GM23338 (cell line): ENCODE measurements at regions not wholly inside any gene's neighbourhood (a gene's known extent, or its start where the extent isn't known, plus 50 kb on each side); places are given as distances from the start of the nearest gene placed in this dataset.

Experiments used
- ATAC-seq: fragments of 200-7000 bp; cut with Tn5 transposase; 3 replicates; pipeline ENCODE4 v1.9.1; 2020
- DNase-seq: peaks from one replicate; pipeline ENCODE4 v3.0.0-alpha.2; 2015; ENCODE audit warnings: low spot score
- H2AFZ ChIP-seq: fragments of 200-600 bp; sonication (generic); 2 replicates; pipeline ENCODE4 v1.8.0; 2016; ENCODE audit warnings: antibody characterized with exemption, mild to moderate bottlenecking, moderate library complexity
- H3F3A ChIP-seq: fragments of 200-600 bp; sonication (generic); replicated peaks from 2 replicates; pipeline ENCODE4 v1.8.0; 2017; ENCODE audit warnings: antibody characterized with exemption, mixed run types, low read depth
- H3K27ac ChIP-seq: fragments of 200-600 bp; sonication (generic); 2 replicates; pipeline ENCODE4 v1.6.1; 2016; ENCODE audit warnings: low read depth
- H3K27me3 ChIP-seq: fragments of 200-600 bp; sonication (generic); 2 replicates; pipeline ENCODE4 v1.8.0; 2016; ENCODE audit warnings: mild to moderate bottlenecking, mixed run types, moderate library complexity; ENCODE audit not compliant: insufficient read depth
- H3K36me3 ChIP-seq: fragments of 200-600 bp; sonication (generic); 2 replicates; pipeline ENCODE4 v1.8.0; 2016; ENCODE audit warnings: mild to moderate bottlenecking; ENCODE audit not compliant: insufficient read depth
- H3K4me1 ChIP-seq: fragments of 200-600 bp; sonication (generic); 2 replicates; pipeline ENCODE4 v1.8.0; 2016; ENCODE audit warnings: mild to moderate bottlenecking, moderate library complexity; ENCODE audit not compliant: insufficient read depth
- H3K4me2 ChIP-seq: fragments of 200-600 bp; sonication (generic); 2 replicates; pipeline ENCODE4 v1.7.1; 2017; ENCODE audit warnings: mixed run types
- H3K4me3 ChIP-seq: fragments of 200-600 bp; sonication (generic); 2 replicates; pipeline ENCODE4 v1.6.1; 2016; ENCODE audit warnings: mixed run types
- H3K79me2 ChIP-seq: fragments of 200-600 bp; sonication (generic); replicated peaks from 2 replicates; pipeline ENCODE4 v1.8.0; 2017; ENCODE audit warnings: mild to moderate bottlenecking; ENCODE audit not compliant: insufficient read depth
- H3K9me2 ChIP-seq: fragments of 200-600 bp; sonication (generic); 2 replicates; pipeline ENCODE4 v1.8.0; 2017; ENCODE audit not compliant: insufficient read depth
- H4K20me1 ChIP-seq: fragments of 200-600 bp; sonication (generic); replicated peaks from 2 replicates; pipeline ENCODE4 v1.8.0; 2017; ENCODE audit warnings: mild to moderate bottlenecking; ENCODE audit not compliant: insufficient read depth
- H3K27ac Mint-ChIP-seq: 2 replicates; pipeline ENCODE4 v1.8.0; 2020; ENCODE audit warnings: inconsistent platforms, mild to moderate bottlenecking, moderate library complexity, mixed read lengths
- H3K27me3 Mint-ChIP-seq: 3 replicates; pipeline ENCODE4 v1.8.0; 2022; ENCODE audit warnings: low read depth, mild to moderate bottlenecking, moderate library complexity, mixed read lengths, inconsistent platforms; ENCODE audit not compliant: insufficient read depth, poor library complexity
- H3K36me3 Mint-ChIP-seq: 3 replicates; pipeline ENCODE4 v1.8.0; 2021; ENCODE audit warnings: low read depth, mild to moderate bottlenecking, inconsistent platforms, moderate library complexity, mixed read lengths
- H3K4me1 Mint-ChIP-seq: 3 replicates; pipeline ENCODE4 v1.8.0; 2020; ENCODE audit warnings: mild to moderate bottlenecking, inconsistent platforms, mixed read lengths
- H3K4me3 Mint-ChIP-seq: 3 replicates; pipeline ENCODE4 v1.8.0; 2021; ENCODE audit warnings: moderate library complexity, mild to moderate bottlenecking, inconsistent platforms, mixed read lengths
- H3K9me3 Mint-ChIP-seq: 3 replicates; pipeline ENCODE4 v1.8.0; 2020; ENCODE audit warnings: moderate library complexity, mild to moderate bottlenecking, inconsistent platforms, mixed read lengths
- CREB1 ChIP-seq: fragments of 250-450 bp; sonication (Bioruptor Pico); IDR thresholded peaks from 2 replicates; pipeline ENCODE4 v1.5.0; 2020; ENCODE audit warnings: low read depth, mild to moderate bottlenecking, moderate library complexity
- EZH2 ChIP-seq: fragments of 200-600 bp; sonication (generic); IDR thresholded peaks from one replicate; pipeline ENCODE4 v1.8.0; 2017; ENCODE audit warnings: antibody characterized with exemption, mild to moderate bottlenecking, low read depth; ENCODE audit not compliant: unreplicated experiment
- EZH2phosphoT487 ChIP-seq: fragments of 200-600 bp; sonication (generic); IDR thresholded peaks from one replicate; pipeline ENCODE4 v1.8.1; 2018; ENCODE audit warnings: antibody characterized with exemption; ENCODE audit not compliant: unreplicated experiment
- NANOG ChIP-seq: IDR thresholded peaks from 2 replicates; pipeline ENCODE4 v1.6.1; 2016; ENCODE audit warnings: antibody characterized with exemption, borderline replicate concordance
- POLR2AphosphoS5 ChIP-seq: IDR thresholded peaks from 2 replicates; pipeline ENCODE4 v1.6.1; 2016; ENCODE audit warnings: antibody characterized with exemption, low read depth
- ZNF114 ChIP-seq: fragments of 250-450 bp; sonication (Bioruptor Pico); IDR thresholded peaks from 2 replicates; pipeline ENCODE4 v1.5.0; 2020; ENCODE audit warnings: mild to moderate bottlenecking, moderate library complexity
- ZNF331 ChIP-seq: fragments of 250-450 bp; sonication (Bioruptor Pico); IDR thresholded peaks from 2 replicates; pipeline ENCODE4 v1.5.0; 2020; ENCODE audit warnings: low read depth, mild to moderate bottlenecking, moderate library complexity
- TF ChIP-seq, protein P1 (sequence below): IDR thresholded peaks from one replicate; pipeline ENCODE4 v1.6.1; 2018; ENCODE audit warnings: antibody characterized with exemption; ENCODE audit not compliant: unreplicated experiment
- TF ChIP-seq, protein P2 (sequence below): fragments of 250-450 bp; sonication (Bioruptor Pico); IDR thresholded peaks from 2 replicates; pipeline ENCODE4 v1.5.0; 2020; ENCODE audit warnings: mild to moderate bottlenecking, moderate library complexity
- TF ChIP-seq, protein P3 (sequence below): IDR thresholded peaks from 2 replicates; pipeline ENCODE4 v1.6.1; 2016; ENCODE audit warnings: antibody characterized with exemption
- TF ChIP-seq, protein P4 (sequence below), 2 experiments: fragments of 200-600 bp in 1 of 2; sonication (generic) in 1 of 2; conservative IDR thresholded peaks; 2 replicates each; pipeline versions ENCODE4 v1.5.1 to v1.6.1; 2016 to 2017; ENCODE audit warnings: antibody characterized with exemption in 2 of 2, low read depth in 2 of 2, mild to moderate bottlenecking in 2 of 2, moderate library complexity in 1 of 2

DNA sequence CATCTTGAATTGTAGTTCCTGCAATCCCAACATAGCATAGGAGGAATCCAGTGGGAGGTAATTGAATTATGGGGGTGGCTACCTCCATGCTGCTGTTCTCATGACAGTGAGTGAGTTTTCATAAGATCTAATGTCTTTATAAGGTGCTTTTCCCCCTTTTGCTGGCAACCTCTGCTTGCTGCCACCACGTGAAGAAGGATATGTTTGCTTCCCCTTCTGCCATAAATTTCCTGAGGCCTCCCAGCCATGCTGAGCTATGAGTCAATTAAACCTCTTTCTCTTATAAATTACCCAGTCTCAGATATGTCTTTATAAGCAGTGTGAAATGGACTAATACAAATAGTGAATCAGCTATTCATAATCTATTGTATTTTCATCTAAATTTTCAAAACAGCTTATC, 537.3 kb downstream of the EPHA3 start (continued):
- TF ChIP-seq, protein P1, sequence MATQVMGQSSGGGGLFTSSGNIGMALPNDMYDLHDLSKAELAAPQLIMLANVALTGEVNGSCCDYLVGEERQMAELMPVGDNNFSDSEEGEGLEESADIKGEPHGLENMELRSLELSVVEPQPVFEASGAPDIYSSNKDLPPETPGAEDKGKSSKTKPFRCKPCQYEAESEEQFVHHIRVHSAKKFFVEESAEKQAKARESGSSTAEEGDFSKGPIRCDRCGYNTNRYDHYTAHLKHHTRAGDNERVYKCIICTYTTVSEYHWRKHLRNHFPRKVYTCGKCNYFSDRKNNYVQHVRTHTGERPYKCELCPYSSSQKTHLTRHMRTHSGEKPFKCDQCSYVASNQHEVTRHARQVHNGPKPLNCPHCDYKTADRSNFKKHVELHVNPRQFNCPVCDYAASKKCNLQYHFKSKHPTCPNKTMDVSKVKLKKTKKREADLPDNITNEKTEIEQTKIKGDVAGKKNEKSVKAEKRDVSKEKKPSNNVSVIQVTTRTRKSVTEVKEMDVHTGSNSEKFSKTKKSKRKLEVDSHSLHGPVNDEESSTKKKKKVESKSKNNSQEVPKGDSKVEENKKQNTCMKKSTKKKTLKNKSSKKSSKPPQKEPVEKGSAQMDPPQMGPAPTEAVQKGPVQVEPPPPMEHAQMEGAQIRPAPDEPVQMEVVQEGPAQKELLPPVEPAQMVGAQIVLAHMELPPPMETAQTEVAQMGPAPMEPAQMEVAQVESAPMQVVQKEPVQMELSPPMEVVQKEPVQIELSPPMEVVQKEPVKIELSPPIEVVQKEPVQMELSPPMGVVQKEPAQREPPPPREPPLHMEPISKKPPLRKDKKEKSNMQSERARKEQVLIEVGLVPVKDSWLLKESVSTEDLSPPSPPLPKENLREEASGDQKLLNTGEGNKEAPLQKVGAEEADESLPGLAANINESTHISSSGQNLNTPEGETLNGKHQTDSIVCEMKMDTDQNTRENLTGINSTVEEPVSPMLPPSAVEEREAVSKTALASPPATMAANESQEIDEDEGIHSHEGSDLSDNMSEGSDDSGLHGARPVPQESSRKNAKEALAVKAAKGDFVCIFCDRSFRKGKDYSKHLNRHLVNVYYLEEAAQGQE: no peak
- TF ChIP-seq EZH2phosphoT487 (no peak), EZH2 (no peak), CREB1 (CRISPR knock-in tag) (no peak), POLR2AphosphoS5 (no peak), ZNF114 (CRISPR knock-in tag) (no peak), ZNF331 (CRISPR knock-in tag) (no peak)

DNA sequence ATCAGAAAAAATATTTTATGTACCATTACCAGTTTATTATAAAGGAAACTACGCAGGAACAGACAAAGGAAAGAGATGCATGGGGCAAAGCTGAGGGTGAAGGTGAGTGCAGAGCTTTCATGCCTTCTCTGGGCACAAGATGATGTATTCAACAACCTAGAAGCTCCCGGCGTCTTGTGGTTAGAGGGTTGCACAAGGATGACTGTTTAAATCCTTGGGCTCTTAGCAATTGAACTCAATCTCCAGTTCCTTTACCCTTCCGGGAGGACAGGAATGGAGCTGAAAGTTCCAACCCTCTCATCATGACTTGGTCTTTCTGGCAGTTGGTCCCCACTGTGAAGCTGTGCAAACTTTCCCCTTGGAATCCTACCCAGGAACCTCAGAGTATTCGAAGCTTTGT, 542.0 kb downstream of the EPHA3 start:
- Histone ChIP-seq H3K4me1 (peaks cover 4% of the 10 kb centered on the region; the same call in 1 of the 2 replicates), H3K27me3 (no peaks in the 10 kb centered on the region), H4K20me1 (no peaks in the 10 kb centered on the region), H3K27ac (no peak overlapping the region), H3K9me2 (no peaks in the 10 kb centered on the region), H3K4me3 (no peak overlapping the region), H3K79me2 (no peaks in the 10 kb centered on the region), H3K4me2 (no peak overlapping the region), H2AFZ (no peak overlapping the region), H3K36me3 (no peaks in the 10 kb centered on the region), H3F3A (no peaks in the 10 kb centered on the region)
- no peak overlapping the region for H3K27ac Mint-ChIP-seq
- H3K9me3 Mint-ChIP-seq: no peaks in the 10 kb centered on the region
- no peaks in the 10 kb centered on the region for H3K36me3 Mint-ChIP-seq
- H3K27me3 Mint-ChIP-seq: no peaks in the 10 kb centered on the region
- ATAC-seq: no peak
- H3K4me1 Mint-ChIP-seq: peaks cover 5% of the 10 kb centered on the region; the same call in 2 of the 3 replicates
- no peak for DNase-seq
- no peak overlapping the region for H3K4me3 Mint-ChIP-seq
- no peak for TF ChIP-seq POLR2AphosphoS5
- no peak for TF ChIP-seq ZNF114 (CRISPR knock-in tag)
- TF ChIP-seq, protein P2, sequence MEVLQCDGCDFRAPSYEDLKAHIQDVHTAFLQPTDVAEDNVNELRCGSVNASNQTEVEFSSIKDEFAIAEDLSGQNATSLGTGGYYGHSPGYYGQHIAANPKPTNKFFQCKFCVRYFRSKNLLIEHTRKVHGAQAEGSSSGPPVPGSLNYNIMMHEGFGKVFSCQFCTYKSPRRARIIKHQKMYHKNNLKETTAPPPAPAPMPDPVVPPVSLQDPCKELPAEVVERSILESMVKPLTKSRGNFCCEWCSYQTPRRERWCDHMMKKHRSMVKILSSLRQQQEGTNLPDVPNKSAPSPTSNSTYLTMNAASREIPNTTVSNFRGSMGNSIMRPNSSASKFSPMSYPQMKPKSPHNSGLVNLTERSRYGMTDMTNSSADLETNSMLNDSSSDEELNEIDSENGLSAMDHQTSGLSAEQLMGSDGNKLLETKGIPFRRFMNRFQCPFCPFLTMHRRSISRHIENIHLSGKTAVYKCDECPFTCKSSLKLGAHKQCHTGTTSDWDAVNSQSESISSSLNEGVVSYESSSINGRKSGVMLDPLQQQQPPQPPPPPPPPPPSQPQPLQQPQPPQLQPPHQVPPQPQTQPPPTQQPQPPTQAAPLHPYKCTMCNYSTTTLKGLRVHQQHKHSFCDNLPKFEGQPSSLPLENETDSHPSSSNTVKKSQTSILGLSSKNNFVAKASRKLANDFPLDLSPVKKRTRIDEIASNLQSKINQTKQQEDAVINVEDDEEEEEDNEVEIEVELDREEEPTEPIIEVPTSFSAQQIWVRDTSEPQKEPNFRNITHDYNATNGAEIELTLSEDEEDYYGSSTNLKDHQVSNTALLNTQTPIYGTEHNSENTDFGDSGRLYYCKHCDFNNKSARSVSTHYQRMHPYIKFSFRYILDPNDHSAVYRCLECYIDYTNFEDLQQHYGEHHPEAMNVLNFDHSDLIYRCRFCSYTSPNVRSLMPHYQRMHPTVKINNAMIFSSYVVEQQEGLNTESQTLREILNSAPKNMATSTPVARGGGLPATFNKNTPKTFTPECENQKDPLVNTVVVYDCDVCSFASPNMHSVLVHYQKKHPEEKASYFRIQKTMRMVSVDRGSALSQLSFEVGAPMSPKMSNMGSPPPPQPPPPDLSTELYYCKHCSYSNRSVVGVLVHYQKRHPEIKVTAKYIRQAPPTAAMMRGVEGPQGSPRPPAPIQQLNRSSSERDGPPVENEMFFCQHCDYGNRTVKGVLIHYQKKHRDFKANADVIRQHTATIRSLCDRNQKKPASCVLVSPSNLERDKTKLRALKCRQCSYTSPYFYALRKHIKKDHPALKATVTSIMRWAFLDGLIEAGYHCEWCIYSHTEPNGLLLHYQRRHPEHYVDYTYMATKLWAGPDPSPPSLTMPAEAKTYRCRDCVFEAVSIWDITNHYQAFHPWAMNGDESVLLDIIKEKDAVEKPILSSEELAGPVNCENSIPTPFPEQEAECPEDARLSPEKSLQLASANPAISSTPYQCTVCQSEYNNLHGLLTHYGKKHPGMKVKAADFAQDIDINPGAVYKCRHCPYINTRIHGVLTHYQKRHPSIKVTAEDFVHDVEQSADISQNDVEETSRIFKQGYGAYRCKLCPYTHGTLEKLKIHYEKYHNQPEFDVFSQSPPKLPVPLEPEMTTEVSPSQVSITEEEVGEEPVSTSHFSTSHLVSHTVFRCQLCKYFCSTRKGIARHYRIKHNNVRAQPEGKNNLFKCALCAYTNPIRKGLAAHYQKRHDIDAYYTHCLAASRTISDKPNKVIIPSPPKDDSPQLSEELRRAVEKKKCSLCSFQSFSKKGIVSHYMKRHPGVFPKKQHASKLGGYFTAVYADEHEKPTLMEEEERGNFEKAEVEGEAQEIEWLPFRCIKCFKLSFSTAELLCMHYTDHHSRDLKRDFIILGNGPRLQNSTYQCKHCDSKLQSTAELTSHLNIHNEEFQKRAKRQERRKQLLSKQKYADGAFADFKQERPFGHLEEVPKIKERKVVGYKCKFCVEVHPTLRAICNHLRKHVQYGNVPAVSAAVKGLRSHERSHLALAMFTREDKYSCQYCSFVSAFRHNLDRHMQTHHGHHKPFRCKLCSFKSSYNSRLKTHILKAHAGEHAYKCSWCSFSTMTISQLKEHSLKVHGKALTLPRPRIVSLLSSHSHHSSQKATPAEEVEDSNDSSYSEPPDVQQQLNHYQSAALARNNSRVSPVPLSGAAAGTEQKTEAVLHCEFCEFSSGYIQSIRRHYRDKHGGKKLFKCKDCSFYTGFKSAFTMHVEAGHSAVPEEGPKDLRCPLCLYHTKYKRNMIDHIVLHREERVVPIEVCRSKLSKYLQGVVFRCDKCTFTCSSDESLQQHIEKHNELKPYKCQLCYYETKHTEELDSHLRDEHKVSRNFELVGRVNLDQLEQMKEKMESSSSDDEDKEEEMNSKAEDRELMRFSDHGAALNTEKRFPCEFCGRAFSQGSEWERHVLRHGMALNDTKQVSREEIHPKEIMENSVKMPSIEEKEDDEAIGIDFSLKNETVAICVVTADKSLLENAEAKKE: no peak
- TF ChIP-seq EZH2: no peak
- TF ChIP-seq NANOG: no peak
- no peak for TF ChIP-seq ZNF331 (CRISPR knock-in tag)
- TF ChIP-seq, protein P3, sequence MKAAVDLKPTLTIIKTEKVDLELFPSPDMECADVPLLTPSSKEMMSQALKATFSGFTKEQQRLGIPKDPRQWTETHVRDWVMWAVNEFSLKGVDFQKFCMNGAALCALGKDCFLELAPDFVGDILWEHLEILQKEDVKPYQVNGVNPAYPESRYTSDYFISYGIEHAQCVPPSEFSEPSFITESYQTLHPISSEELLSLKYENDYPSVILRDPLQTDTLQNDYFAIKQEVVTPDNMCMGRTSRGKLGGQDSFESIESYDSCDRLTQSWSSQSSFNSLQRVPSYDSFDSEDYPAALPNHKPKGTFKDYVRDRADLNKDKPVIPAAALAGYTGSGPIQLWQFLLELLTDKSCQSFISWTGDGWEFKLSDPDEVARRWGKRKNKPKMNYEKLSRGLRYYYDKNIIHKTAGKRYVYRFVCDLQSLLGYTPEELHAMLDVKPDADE: no peak
- TF ChIP-seq, protein P4, sequence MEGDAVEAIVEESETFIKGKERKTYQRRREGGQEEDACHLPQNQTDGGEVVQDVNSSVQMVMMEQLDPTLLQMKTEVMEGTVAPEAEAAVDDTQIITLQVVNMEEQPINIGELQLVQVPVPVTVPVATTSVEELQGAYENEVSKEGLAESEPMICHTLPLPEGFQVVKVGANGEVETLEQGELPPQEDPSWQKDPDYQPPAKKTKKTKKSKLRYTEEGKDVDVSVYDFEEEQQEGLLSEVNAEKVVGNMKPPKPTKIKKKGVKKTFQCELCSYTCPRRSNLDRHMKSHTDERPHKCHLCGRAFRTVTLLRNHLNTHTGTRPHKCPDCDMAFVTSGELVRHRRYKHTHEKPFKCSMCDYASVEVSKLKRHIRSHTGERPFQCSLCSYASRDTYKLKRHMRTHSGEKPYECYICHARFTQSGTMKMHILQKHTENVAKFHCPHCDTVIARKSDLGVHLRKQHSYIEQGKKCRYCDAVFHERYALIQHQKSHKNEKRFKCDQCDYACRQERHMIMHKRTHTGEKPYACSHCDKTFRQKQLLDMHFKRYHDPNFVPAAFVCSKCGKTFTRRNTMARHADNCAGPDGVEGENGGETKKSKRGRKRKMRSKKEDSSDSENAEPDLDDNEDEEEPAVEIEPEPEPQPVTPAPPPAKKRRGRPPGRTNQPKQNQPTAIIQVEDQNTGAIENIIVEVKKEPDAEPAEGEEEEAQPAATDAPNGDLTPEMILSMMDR (conservative IDR thresholded peaks at IDR 0.05; ENCODE audit: low read depth in 2 of 2): no peak
